ENCODE measurements at regions not wholly inside any gene's neighbourhood (a gene's known extent, or its start where the extent isn't known, plus 50 kb on each side); places are given as distances from the start of the nearest gene placed in this dataset.
"Not testable (repeated sequence)": the region's sequence is repeated elsewhere in the genome, so short reads cannot be mapped to it uniquely, and the experiment has no call there.

GRCh38 chr5:4572311-4573100 lies 567.6 kb upstream of the ADAMTS16 start:
- ATAC-seq: no peak
- H3K27me3 Mint-ChIP-seq (ENCODE audit: low read depth): no peaks in the 10 kb centered on the region
- no peak overlapping the region for H3K4me3 Mint-ChIP-seq
- no peaks in the 10 kb centered on the region for H3K36me3 Mint-ChIP-seq (ENCODE audit: insufficient read depth)
- peaks cover 20% of the 10 kb centered on the region for H3K9me3 Mint-ChIP-seq
- no peak for DNase-seq
- no peaks in the 10 kb centered on the region for H3K4me1 Mint-ChIP-seq (ENCODE audit: low read depth)

GRCh38 chr5:4575608-4576007 lies 564.5 kb upstream of the ADAMTS16 start:
- ATAC-seq: no peak
- DNase-seq: no peak
- peaks cover 18% of the 10 kb centered on the region for H3K9me3 Mint-ChIP-seq
- H3K36me3 Mint-ChIP-seq (ENCODE audit: insufficient read depth): no peaks in the 10 kb centered on the region
- H3K27me3 Mint-ChIP-seq (ENCODE audit: low read depth): no peaks in the 10 kb centered on the region
- no peaks in the 10 kb centered on the region for H3K4me1 Mint-ChIP-seq (ENCODE audit: low read depth)
- no peak overlapping the region for H3K4me3 Mint-ChIP-seq

- DNase-seq (no peak), ATAC-seq (no peak)
- H3K36me3 Mint-ChIP-seq (ENCODE audit: insufficient read depth): no peaks in the 10 kb centered on the region
- H3K4me3 Mint-ChIP-seq: no peak overlapping the region
- H3K4me1 Mint-ChIP-seq (ENCODE audit: low read depth): no peaks in the 10 kb centered on the region
- H3K9me3 Mint-ChIP-seq: peaks cover 15% of the 10 kb centered on the region
- no peaks in the 10 kb centered on the region for H3K27me3 Mint-ChIP-seq (ENCODE audit: low read depth)
Observed at GRCh38 chr5:4576161-4576748, 563.9 kb upstream of the ADAMTS16 start.

GRCh38 chr5:4576908-4577307 lies 563.2 kb upstream of the ADAMTS16 start:
- DNase-seq (no peak), ATAC-seq (no peak)
- no peak overlapping the region for H3K4me3 Mint-ChIP-seq
- no peaks in the 10 kb centered on the region for H3K27me3 Mint-ChIP-seq (ENCODE audit: low read depth)
- no peaks in the 10 kb centered on the region for H3K36me3 Mint-ChIP-seq (ENCODE audit: insufficient read depth)
- H3K4me1 Mint-ChIP-seq (ENCODE audit: low read depth): no peaks in the 10 kb centered on the region
- peaks cover 15% of the 10 kb centered on the region for H3K9me3 Mint-ChIP-seq

- H3K4me1 Mint-ChIP-seq (ENCODE audit: low read depth): no peaks in the 10 kb centered on the region
- peaks cover 10% of the 10 kb centered on the region for H3K9me3 Mint-ChIP-seq
- DNase-seq (no peak), ATAC-seq (no peak)
- H3K36me3 Mint-ChIP-seq (ENCODE audit: insufficient read depth): no peaks in the 10 kb centered on the region
- H3K27me3 Mint-ChIP-seq (ENCODE audit: low read depth): no peaks in the 10 kb centered on the region
- H3K4me3 Mint-ChIP-seq: no peak overlapping the region
Observed at GRCh38 chr5:4579679-4580078, 560.5 kb upstream of the ADAMTS16 start.

- Mint-ChIP-seq H3K36me3 (ENCODE audit: insufficient read depth) (no peaks in the 10 kb centered on the region), H3K4me1 (ENCODE audit: low read depth) (no peaks in the 10 kb centered on the region), H3K9me3 (peaks cover 13% of the 10 kb centered on the region), H3K4me3 (no peak overlapping the region), H3K27me3 (ENCODE audit: low read depth) (no peaks in the 10 kb centered on the region)
- ATAC-seq: no peak
- DNase-seq: no peak
Observed at GRCh38 chr5:4580772-4581171, 559.4 kb upstream of the ADAMTS16 start.

- no peaks in the 10 kb centered on the region for H3K4me1 Mint-ChIP-seq (ENCODE audit: low read depth)
- no peak for ATAC-seq
- no peaks in the 10 kb centered on the region for H3K36me3 Mint-ChIP-seq (ENCODE audit: insufficient read depth)
- DNase-seq: no peak
- H3K4me3 Mint-ChIP-seq: no peak overlapping the region
- no peaks in the 10 kb centered on the region for H3K27me3 Mint-ChIP-seq (ENCODE audit: low read depth)
- H3K9me3 Mint-ChIP-seq: peaks cover 13% of the 10 kb centered on the region
Observed at GRCh38 chr5:4581289-4581688, 558.8 kb upstream of the ADAMTS16 start.

GRCh38 chr5:4584982-4585381 lies 555.1 kb upstream of the ADAMTS16 start:
- Mint-ChIP-seq H3K4me1 (ENCODE audit: low read depth) (no peaks in the 10 kb centered on the region), H3K36me3 (ENCODE audit: insufficient read depth) (no peaks in the 10 kb centered on the region), H3K4me3 (no peak overlapping the region), H3K27me3 (ENCODE audit: low read depth) (no peaks in the 10 kb centered on the region), H3K9me3 (peaks cover 11% of the 10 kb centered on the region)
- no peak for DNase-seq
- ATAC-seq: no peak

GRCh38 chr5:4613440-4613839 lies 526.7 kb upstream of the ADAMTS16 start:
- Mint-ChIP-seq H3K27me3 (ENCODE audit: low read depth) (no peaks in the 10 kb centered on the region), H3K9me3 (peaks cover 12% of the 10 kb centered on the region), H3K4me1 (ENCODE audit: low read depth) (no peaks in the 10 kb centered on the region), H3K36me3 (ENCODE audit: insufficient read depth) (no peaks in the 10 kb centered on the region), H3K4me3 (no peak overlapping the region)
- DNase-seq (no peak), ATAC-seq (no peak)

GRCh38 chr5:4614088-4614487 lies 526.0 kb upstream of the ADAMTS16 start:
- Mint-ChIP-seq H3K4me3 (no peak overlapping the region), H3K9me3 (peaks cover 9% of the 10 kb centered on the region), H3K4me1 (ENCODE audit: low read depth) (no peaks in the 10 kb centered on the region), H3K36me3 (ENCODE audit: insufficient read depth) (no peaks in the 10 kb centered on the region), H3K27me3 (ENCODE audit: low read depth) (no peaks in the 10 kb centered on the region)
- DNase-seq: no peak
- ATAC-seq: no peak

- not testable (repeated sequence) for H3K36me3 Mint-ChIP-seq (ENCODE audit: insufficient read depth); H3K4me3 Mint-ChIP-seq; DNase-seq; ATAC-seq; H3K9me3 Mint-ChIP-seq; H3K27me3 Mint-ChIP-seq (ENCODE audit: low read depth); H3K4me1 Mint-ChIP-seq (ENCODE audit: low read depth)
Observed at GRCh38 chr5:4615369-4615768, 524.8 kb upstream of the ADAMTS16 start.

- Mint-ChIP-seq H3K27me3 (ENCODE audit: low read depth) (no peaks in the 10 kb centered on the region), H3K4me3 (no peak overlapping the region), H3K4me1 (ENCODE audit: low read depth) (no peaks in the 10 kb centered on the region), H3K9me3 (peaks cover 22% of the 10 kb centered on the region), H3K36me3 (ENCODE audit: insufficient read depth) (no peaks in the 10 kb centered on the region)
- ATAC-seq (no peak), DNase-seq (no peak)
Observed at GRCh38 chr5:4625206-4625896, 514.8 kb upstream of the ADAMTS16 start.

- H3K36me3 Mint-ChIP-seq (ENCODE audit: insufficient read depth): no peaks in the 10 kb centered on the region
- H3K4me1 Mint-ChIP-seq (ENCODE audit: low read depth): no peaks in the 10 kb centered on the region
- DNase-seq: no peak
- H3K4me3 Mint-ChIP-seq: no peak overlapping the region
- H3K9me3 Mint-ChIP-seq: peaks cover 25% of the 10 kb centered on the region
- ATAC-seq: no peak
- H3K27me3 Mint-ChIP-seq (ENCODE audit: low read depth): no peaks in the 10 kb centered on the region
Observed at GRCh38 chr5:4627131-4627530, 513.0 kb upstream of the ADAMTS16 start.

GRCh38 chr5:4627929-4628328 lies 512.2 kb upstream of the ADAMTS16 start:
- no peak overlapping the region for H3K4me3 Mint-ChIP-seq
- no peak for DNase-seq
- no peaks in the 10 kb centered on the region for H3K27me3 Mint-ChIP-seq (ENCODE audit: low read depth)
- peaks cover 25% of the 10 kb centered on the region for H3K9me3 Mint-ChIP-seq
- no peaks in the 10 kb centered on the region for H3K36me3 Mint-ChIP-seq (ENCODE audit: insufficient read depth)
- H3K4me1 Mint-ChIP-seq (ENCODE audit: low read depth): no peaks in the 10 kb centered on the region
- no peak for ATAC-seq
